GM19324 (cell line): ENCODE measurements at regions not wholly inside any gene's neighbourhood (a gene's known extent, or its start where the extent isn't known, plus 50 kb on each side); places are given as distances from the start of the nearest gene placed in this dataset.
"Not testable (repeated sequence)": the region's sequence is repeated elsewhere in the genome, so short reads cannot be mapped to it uniquely, and the experiment has no call there.

ENCODE experiments used
- ATAC-seq: cut with Tn5 transposase; IDR thresholded peaks from one replicate; pipeline ENCODE4 v1.9.1; 2021; ENCODE audit warnings: mild to moderate bottlenecking, moderate library complexity; ENCODE audit not compliant: unreplicated experiment, low FRiP score

GRCh38 chr6:85112540-85112939 is 337.3 kb upstream of the NT5E start:
- ATAC-seq = no peak

GRCh38 chr6:85111481-85112011 is 338.3 kb upstream of the NT5E start:
- no peak for ATAC-seq

GRCh38 chr6:85110943-85111342 is 338.9 kb upstream of the NT5E start:
- ATAC-seq = no peak

- no peak for ATAC-seq
These were observed 342.2 kb upstream of the NT5E start for GRCh38 chr6:85107701-85108100.

GRCh38 chr6:85096976-85097375 is 332.6 kb upstream of the TBX18 start:
- no peak for ATAC-seq

- no peak for ATAC-seq
These were observed 327.8 kb upstream of the TBX18 start for GRCh38 chr6:85092226-85092625.

GRCh38 chr6:85089255-85089654 is 324.9 kb upstream of the TBX18 start:
- no peak for ATAC-seq

- ATAC-seq = no peak
These were observed 321.5 kb upstream of the TBX18 start for GRCh38 chr6:85085875-85086274.

- no peak for ATAC-seq
These were observed 316.7 kb upstream of the TBX18 start for GRCh38 chr6:85081102-85081501.

- ATAC-seq = no peak
These were observed 315.4 kb upstream of the TBX18 start for GRCh38 chr6:85079761-85080160.

GRCh38 chr6:85078058-85078457 is 313.7 kb upstream of the TBX18 start:
- ATAC-seq = no peak

- no peak for ATAC-seq
These were observed 312.7 kb upstream of the TBX18 start for GRCh38 chr6:85077098-85077497.

- not testable (repeated sequence) for ATAC-seq
These were observed 307.4 kb upstream of the TBX18 start for GRCh38 chr6:85071845-85072244.

GRCh38 chr6:85069577-85069976 is 305.2 kb upstream of the TBX18 start:
- ATAC-seq = no peak

- ATAC-seq = no peak
These were observed 303.8 kb upstream of the TBX18 start for GRCh38 chr6:85068221-85068620.

- no peak for ATAC-seq
These were observed 301.9 kb upstream of the TBX18 start for GRCh38 chr6:85066266-85066665.

GRCh38 chr6:85065831-85066230 is 301.4 kb upstream of the TBX18 start:
- ATAC-seq = no peak

- ATAC-seq = no peak
These were observed 299.2 kb upstream of the TBX18 start for GRCh38 chr6:85063611-85064010.

GRCh38 chr6:85062884-85063283 is 298.5 kb upstream of the TBX18 start:
- ATAC-seq = no peak

- no peak for ATAC-seq
These were observed 294.4 kb upstream of the TBX18 start for GRCh38 chr6:85058806-85059205.

- ATAC-seq = no peak
These were observed 285.8 kb upstream of the TBX18 start for GRCh38 chr6:85050149-85050548.

- no peak for ATAC-seq
These were observed 284.9 kb upstream of the TBX18 start for GRCh38 chr6:85049282-85049681.

GRCh38 chr6:85047818-85048217 is 283.4 kb upstream of the TBX18 start:
- no peak for ATAC-seq
